Inflammatory macrophage (primary cell): ENCODE measurements at regions not wholly inside any gene's neighbourhood (a gene's known extent, or its start where the extent isn't known, plus 50 kb on each side); places are given as distances from the start of the nearest gene placed in this dataset.
"Not testable (repeated sequence)": the region's sequence is repeated elsewhere in the genome, so short reads cannot be mapped to it uniquely, and the experiment has no call there.

ENCODE experiments used
- DNase-seq, 2 donors: peaks; one replicate each; pipeline ENCODE4 v3.0.0-alpha.2; 2020 to 2022

GRCh38 chr2:54065411-54065810 is 50.0 kb upstream of the ACYP2 start:
- no peak for DNase-seq

GRCh38 chr2:54063967-54064535 is 51.4 kb upstream of the ACYP2 start:
- DNase-seq: no peak

GRCh38 chr2:54062401-54062800 is 53.0 kb upstream of the ACYP2 start:
- no peak for DNase-seq

GRCh38 chr2:54061272-54061671 is 54.1 kb upstream of the ACYP2 start:
- no peak for DNase-seq

- DNase-seq: no peak
Measured at GRCh38 chr2:54059986-54060385, 55.4 kb upstream of the ACYP2 start.

GRCh38 chr2:54059504-54059903 is 55.9 kb upstream of the ACYP2 start:
- no peak for DNase-seq

GRCh38 chr2:54058449-54058848 is 57.0 kb upstream of the ACYP2 start:
- no peak for DNase-seq

- DNase-seq: no peak
Measured at GRCh38 chr2:54054774-54055173, 60.6 kb upstream of the ACYP2 start.

- no peak for DNase-seq
Measured at GRCh38 chr2:54054271-54054670, 61.1 kb upstream of the ACYP2 start.

GRCh38 chr2:54053830-54054229 is 61.6 kb upstream of the ACYP2 start:
- DNase-seq: no peak

- DNase-seq: no peak
Measured at GRCh38 chr2:54052825-54053718, 62.3 kb upstream of the ACYP2 start.

- no peak for DNase-seq
Measured at GRCh38 chr2:54050445-54050844, 65.0 kb upstream of the ACYP2 start.

GRCh38 chr2:54049365-54049764 is 66.0 kb upstream of the ACYP2 start:
- DNase-seq: no peak

GRCh38 chr2:54048896-54049295 is 66.5 kb upstream of the ACYP2 start:
- not testable (repeated sequence) for DNase-seq

GRCh38 chr2:54048117-54048785 is 67.2 kb upstream of the ACYP2 start:
- DNase-seq: no peak

- no peak for DNase-seq
Measured at GRCh38 chr2:54047658-54048057, 67.8 kb upstream of the ACYP2 start.

GRCh38 chr2:54047091-54047490 is 68.3 kb upstream of the ACYP2 start:
- DNase-seq: no peak

GRCh38 chr2:54042897-54043620 is 72.3 kb upstream of the PSME4 start:
- DNase-seq: no peak

- DNase-seq: no peak
Measured at GRCh38 chr2:54042341-54042740, 71.5 kb upstream of the PSME4 start.

- DNase-seq: no peak
Measured at GRCh38 chr2:54041135-54041534, 70.3 kb upstream of the PSME4 start.

GRCh38 chr2:54040685-54041084 is 69.9 kb upstream of the PSME4 start:
- no peak for DNase-seq

GRCh38 chr2:54040250-54040649 is 69.5 kb upstream of the PSME4 start:
- peak in 1 of 2 donors; percentile 7 for DNase-seq

- no peak for DNase-seq
Measured at GRCh38 chr2:54038835-54039234, 68.0 kb upstream of the PSME4 start.
